BE2C (cell line): ENCODE measurements at regions not wholly inside any gene's neighbourhood (a gene's known extent, or its start where the extent isn't known, plus 50 kb on each side); places are given as distances from the start of the nearest gene placed in this dataset.
A peak's percentile ranks its signal among the peaks of the same experiment; 100 is the strongest.
"Not testable (repeated sequence)": the region's sequence is repeated elsewhere in the genome, so short reads cannot be mapped to it uniquely, and the experiment has no call there.

Experiments used
- DNase-seq: peaks from one replicate; pipeline ENCODE4 v3.0.0-alpha.2; 2020
- H3K27me3 ChIP-seq: fragments of 250-450 bp; sonication (Bioruptor Pico); 2 replicates; pipeline ENCODE4 v1.5.1; 2020; ENCODE audit warnings: mild to moderate bottlenecking
- H3K36me3 ChIP-seq: fragments of 250-450 bp; sonication (Bioruptor Pico); 2 replicates; pipeline ENCODE4 v1.5.1; 2020; ENCODE audit warnings: mild to moderate bottlenecking
- H3K4me1 ChIP-seq: fragments of 250-450 bp; sonication (Bioruptor Pico); 2 replicates; pipeline ENCODE4 v1.5.1; 2020
- H3K4me3 ChIP-seq: 2 replicates; pipeline ENCODE4 v1.5.1; 2011; ENCODE audit warnings: low read depth, low read length
- H3K9me3 ChIP-seq: fragments of 250-450 bp; sonication (Bioruptor Pico); 2 replicates; pipeline ENCODE4 v1.5.1; 2020

DNA sequence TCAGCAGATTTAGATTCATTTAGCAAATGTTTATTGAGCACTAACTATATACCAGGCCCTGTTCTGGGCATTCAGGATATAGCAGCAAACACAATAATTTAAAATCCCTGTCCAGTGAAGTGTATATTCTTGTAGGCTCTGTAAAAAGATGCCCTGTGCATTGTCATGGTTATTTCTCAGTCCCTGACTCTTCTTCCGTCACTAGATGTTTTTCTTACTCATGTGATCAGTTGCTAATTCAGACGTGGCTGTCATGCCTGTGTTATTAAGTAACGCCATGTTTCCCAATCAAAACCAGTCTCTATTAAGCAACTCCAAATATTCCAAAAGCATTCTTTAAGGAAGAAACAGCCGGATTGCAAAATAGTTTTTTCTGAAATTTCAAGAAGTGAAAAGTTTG, 118.7 kb upstream of the NBPF19 start:
- H3K9me3 ChIP-seq, H3K4me1 ChIP-seq, H3K4me3 ChIP-seq, DNase-seq, H3K36me3 ChIP-seq, H3K27me3 ChIP-seq: not testable (repeated sequence)

DNA sequence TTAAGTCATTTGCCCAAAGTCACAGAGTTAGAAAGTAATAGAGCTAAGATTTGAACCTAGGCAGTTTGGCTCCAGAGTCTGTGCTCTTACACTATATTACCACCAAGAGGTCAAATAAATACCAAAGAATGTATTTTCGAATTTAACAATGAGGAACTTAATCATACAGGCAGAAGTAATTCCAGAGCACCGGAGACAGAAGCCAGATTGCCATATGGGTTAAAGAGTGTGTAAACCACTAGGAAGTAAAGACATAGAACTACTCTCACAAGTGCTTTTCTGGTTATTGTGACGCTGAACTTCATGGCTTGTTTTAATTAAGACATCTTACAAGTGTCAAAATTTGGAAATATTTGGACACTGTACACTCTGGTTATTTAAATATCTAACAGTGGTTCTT, 114.5 kb upstream of the NBPF19 start:
- not testable (repeated sequence) for H3K9me3 ChIP-seq, H3K4me1 ChIP-seq, H3K27me3 ChIP-seq, H3K36me3 ChIP-seq, DNase-seq, H3K4me3 ChIP-seq

DNA sequence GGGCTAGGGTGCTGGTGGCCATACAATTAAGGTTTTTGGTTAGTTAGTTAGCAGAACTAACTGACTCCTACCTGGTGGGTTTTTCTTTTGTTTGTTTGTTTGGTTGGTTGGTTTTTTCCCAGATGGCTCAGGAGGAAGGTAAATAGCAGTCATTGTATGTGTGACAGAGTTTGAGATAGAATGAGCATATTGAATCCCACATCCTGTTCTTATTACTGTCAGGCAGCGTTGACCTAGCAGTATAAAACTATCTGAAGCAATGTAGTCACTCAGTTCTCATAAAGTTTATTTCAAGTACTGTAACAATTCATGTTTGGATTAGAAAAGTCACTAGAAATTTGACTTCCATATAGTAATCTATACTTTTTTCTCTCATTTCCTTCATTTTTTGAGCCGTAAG, 113.5 kb upstream of the NBPF19 start:
- H3K9me3 ChIP-seq, DNase-seq, H3K36me3 ChIP-seq, H3K4me1 ChIP-seq, H3K27me3 ChIP-seq, H3K4me3 ChIP-seq: not testable (repeated sequence)

DNA sequence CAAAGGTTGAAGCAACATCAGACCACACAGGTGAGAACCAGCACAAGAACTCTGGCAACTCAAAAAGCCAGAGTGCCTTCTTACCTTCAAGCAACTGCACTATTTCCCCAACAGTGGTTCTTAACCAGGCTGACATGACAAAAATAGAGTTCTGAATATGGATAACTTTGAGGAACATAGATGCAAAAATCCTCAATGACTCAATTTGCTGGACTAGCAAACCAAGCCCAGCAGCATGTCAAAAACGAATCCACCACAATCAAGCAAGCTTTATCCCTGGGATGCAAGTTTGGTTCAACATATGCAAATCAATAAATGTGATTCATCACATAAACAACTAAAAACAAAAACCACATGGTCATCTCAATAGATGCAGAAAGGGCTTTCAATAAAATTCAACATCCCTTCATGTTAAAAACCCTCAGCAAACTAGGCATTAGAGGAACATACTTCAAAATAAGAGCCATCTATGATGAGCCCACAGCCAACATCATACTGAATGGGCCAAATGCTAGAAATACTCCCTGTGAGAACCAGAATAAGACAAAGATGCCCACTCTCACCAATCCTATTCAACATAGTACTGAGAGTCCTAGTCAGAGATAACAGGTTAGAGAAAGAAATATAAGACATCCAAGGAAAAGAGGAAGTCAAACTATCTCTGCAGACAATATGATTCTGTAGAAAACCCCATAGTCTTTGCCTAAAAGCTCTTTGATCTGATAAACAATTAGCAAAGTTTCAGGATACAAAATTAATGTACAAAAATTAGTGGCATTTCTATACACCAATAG, 110.5 kb upstream of the NBPF19 start:
- H3K4me1 ChIP-seq, DNase-seq, H3K27me3 ChIP-seq, H3K4me3 ChIP-seq, H3K9me3 ChIP-seq, H3K36me3 ChIP-seq: not testable (repeated sequence)

DNA sequence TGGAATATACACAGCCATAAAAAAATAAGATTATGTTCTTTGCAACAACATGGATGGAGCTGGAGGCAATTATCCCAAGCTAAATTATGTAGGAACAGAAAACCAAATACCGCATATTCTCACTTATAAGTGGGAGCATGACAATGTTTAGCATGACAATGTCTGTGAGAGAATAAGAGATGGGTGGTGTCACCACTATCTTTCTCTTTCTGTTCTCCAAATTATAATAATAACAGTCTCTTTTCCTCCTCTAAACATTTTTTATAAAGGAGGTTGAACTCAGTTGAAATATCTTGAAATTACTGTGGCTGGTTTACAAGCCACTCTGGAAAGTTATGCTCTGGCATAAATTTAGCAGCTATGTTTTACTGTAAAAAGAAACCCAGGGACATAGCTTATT, 108.4 kb upstream of the NBPF19 start:
- not testable (repeated sequence) for H3K27me3 ChIP-seq, H3K9me3 ChIP-seq, H3K4me1 ChIP-seq, DNase-seq, H3K4me3 ChIP-seq, H3K36me3 ChIP-seq

DNA sequence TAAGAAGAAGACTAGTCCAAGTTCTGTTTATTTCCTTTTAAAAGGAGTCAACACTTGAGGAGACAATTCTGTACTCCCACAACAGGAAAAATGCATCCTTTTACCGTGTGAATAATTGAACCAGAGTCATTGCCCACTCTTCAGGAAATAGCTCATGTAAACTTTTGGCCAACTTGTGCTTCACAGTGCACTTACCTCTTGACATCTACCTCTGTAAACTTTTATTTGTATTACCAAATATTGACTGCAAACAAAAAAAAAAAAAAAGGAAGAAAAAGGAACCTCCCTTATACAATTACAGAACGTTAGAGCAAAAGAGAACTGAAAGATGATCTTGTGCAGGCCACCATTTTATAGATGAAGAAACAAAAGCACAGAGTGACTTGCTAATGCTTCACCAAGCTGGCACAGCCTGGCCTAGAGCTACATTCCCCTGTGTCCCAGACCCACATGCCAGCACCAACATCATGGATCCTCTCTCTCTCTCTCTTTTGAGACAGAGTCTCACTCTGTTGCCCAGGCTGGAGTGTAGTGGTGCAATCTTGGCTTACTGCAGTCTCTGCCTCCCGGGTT, 107.3 kb upstream of the NBPF19 start:
- H3K27me3 ChIP-seq, H3K36me3 ChIP-seq: not testable (repeated sequence)

DNA sequence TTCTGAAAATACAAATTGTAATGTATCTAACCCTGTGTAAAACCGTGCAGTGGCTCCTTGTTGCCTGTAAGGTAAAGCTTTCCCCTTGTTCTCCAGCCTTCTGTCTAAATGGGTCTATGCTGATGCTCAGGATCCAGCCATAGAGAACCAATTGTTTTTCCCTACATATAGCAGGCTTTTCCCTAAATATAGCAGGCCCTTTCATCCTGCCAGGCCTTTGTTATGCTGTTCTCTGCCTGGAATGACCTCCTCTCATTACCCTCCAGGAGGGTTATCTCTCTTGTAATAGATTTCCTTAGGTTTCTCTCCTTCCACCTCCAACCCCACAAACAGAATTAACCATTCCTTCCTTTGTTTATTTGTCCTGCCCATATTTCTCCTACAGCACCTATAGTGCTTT, 106.5 kb upstream of the NBPF19 start:
- DNase-seq, H3K9me3 ChIP-seq, H3K27me3 ChIP-seq, H3K4me3 ChIP-seq, H3K36me3 ChIP-seq, H3K4me1 ChIP-seq: not testable (repeated sequence)

More for the DNA sequence above, 107.3 kb upstream of the NBPF19 start:
- DNase-seq, H3K4me3 ChIP-seq, H3K4me1 ChIP-seq, H3K9me3 ChIP-seq: not testable (repeated sequence)

DNA sequence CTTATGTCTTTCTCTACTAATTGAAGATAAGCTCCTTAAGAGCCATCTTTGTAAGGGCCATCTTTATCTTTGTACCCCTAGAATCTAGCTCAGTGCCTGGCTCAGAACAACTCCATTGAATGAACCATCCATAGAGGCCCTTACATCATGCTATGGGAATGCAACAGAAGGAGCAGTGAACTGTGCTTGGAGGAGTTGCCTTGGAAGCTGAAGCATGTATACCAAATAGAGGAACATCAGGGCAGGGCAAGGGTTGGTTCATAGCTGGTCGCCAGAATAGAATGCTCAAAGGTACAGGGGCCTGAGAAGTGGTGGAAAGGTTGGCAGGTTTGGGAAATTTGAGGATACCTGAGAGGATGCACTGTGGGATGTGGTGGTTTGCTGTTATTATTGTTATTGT, 105.8 kb upstream of the NBPF19 start:
- H3K4me3 ChIP-seq, H3K36me3 ChIP-seq, H3K4me1 ChIP-seq, H3K9me3 ChIP-seq, DNase-seq, H3K27me3 ChIP-seq: not testable (repeated sequence)

DNA sequence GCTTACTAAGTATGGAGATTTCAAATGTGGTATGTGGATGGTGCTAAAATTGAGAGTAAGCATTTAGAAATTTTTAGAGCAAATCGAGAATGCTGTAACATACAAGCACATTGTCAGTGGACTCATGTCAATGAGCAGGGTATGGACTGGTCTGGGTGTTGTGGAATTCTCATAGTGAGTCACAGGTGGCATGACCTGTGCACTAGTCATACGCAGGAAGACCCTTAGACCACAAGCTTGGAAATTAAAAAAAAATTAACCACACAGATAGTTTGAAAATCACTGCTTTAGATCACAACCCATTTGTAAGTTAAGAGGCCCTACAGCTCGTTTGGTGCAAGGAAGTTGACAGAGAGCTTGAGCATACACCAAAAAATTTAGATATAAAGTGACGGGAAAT, 102.9 kb upstream of the NBPF19 start:
- not testable (repeated sequence) for H3K36me3 ChIP-seq, H3K4me3 ChIP-seq, H3K27me3 ChIP-seq, H3K4me1 ChIP-seq, H3K9me3 ChIP-seq, DNase-seq

DNA sequence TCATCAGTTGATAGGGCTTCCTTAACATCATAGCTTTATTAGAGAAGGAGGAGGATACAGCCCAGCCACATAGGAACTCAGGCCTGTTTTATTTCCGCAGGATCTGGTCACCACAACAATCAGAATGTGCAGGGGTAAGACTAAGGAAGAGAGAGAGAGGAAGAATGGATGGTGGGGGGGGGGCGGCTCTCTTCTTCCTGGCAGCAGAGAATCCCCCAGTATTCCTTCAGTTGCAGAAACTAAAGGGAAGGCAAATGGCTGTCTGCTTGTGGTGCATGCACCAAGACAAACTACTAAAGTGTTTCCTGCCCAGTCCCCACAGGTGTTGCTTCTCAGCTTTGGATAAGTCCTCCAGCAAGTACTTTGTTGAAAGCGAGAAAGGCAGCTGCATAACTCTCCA, 96.4 kb upstream of the NBPF19 start:
- H3K9me3 ChIP-seq, DNase-seq, H3K4me3 ChIP-seq, H3K36me3 ChIP-seq, H3K27me3 ChIP-seq, H3K4me1 ChIP-seq: not testable (repeated sequence)

DNA sequence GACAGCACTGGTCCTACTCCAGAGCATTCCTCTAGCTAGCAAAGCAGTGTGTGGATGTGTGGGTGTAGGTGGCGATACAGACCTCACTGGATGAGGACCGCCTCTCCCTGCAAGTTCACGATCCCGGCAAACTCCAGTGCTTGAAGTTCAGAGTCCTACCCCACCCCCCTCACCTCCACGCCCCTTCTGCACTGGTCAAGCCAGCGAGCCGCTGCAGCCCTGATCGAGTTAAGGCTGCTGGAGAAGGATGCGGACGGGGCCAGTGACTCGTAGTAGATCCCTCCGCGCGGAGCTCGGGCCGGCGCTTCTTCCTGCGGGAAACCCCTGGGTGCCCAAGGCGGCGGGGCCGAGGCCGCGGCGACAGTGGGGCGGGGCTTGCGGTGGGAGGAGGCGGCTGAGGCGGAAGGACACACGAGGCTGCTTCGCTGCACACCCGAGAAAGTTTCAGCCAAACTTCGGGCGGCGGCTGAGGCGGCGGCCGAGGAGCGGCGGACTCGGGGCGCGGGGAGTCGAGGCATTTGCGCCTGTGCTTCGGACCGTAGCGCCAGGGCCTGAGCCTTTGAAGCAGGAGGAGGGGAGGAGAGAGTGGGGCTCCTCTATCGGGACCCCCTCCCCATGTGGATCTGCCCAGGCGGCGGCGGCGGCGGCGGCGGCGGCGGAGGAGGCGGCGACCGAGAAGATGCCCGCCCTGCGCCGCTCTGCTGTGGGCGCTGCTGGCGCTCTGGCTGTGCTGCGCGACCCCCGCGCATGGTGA, 84.5 kb upstream of the NBPF19 start:
- H3K4me3 ChIP-seq = peak overlapping the region; percentile 28
- not testable (repeated sequence) for H3K9me3 ChIP-seq, H3K4me1 ChIP-seq, H3K36me3 ChIP-seq, H3K27me3 ChIP-seq
- DNase-seq = peak; percentile 54

DNA sequence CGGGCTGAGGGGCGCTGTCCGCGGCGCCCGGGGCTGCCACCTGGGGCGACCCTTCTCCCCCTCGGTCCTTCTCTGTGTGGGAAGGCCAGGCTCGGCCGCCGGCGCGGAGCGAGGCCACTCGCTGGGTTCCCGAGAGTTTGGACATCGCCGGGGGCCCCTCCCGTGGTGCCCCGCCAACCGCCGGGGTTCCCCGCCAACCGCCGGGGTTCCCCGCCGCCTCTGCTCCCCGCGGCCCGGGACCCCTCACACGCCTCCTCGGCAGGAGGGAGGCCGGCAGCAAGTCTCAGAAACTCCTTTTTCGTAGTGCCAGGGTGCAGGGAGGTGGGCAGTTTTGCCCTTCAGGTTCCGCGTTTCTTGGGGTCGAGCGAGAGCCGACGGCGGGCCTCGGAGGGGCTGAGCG, 83.9 kb upstream of the NBPF19 start:
- H3K36me3 ChIP-seq, H3K9me3 ChIP-seq, H3K27me3 ChIP-seq, H3K4me1 ChIP-seq, DNase-seq: not testable (repeated sequence)
- peak overlapping the region; percentile 28 for H3K4me3 ChIP-seq

DNA sequence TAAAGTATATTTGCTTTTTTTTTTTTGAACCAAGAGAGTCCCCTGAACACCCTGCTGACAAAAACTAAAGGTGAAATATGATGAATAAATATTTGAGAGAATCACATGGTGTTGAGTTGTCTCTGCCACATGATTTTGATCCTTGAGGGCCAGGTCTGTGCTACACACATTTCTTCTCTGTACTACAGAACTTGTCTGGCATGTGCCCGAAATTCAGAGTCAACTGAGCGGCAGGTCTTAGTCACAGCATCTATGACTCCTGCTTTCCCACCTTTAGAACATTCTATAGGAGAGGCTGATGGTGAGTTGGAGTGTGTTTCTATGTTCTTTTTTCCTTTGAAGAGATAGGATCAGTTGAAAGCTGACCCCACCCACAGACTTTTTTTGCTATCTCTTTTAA, 79.0 kb upstream of the NBPF19 start:
- H3K4me3 ChIP-seq, DNase-seq, H3K4me1 ChIP-seq, H3K27me3 ChIP-seq, H3K36me3 ChIP-seq, H3K9me3 ChIP-seq: not testable (repeated sequence)

DNA sequence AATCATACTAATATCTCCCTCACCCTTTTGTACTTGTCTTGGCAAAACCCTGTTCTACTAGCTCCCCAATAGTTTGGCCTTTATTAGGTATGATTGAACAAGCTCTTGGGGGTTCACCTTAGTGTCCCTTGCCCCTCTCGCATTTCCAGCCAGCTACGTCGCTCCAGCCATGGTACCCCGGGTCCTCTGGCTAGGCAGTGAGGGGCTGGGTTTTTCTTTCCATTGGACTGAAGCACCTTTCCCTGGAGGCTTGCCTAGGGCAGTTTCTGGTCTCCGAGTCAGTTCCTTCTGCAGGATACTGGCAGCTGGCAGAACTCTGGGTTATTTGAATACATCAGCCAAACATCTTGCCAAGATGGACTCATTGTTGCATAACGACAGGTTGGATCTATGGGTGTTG, 76.3 kb upstream of the NBPF19 start:
- H3K27me3 ChIP-seq, H3K36me3 ChIP-seq, H3K9me3 ChIP-seq, DNase-seq, H3K4me3 ChIP-seq, H3K4me1 ChIP-seq: not testable (repeated sequence)

DNA sequence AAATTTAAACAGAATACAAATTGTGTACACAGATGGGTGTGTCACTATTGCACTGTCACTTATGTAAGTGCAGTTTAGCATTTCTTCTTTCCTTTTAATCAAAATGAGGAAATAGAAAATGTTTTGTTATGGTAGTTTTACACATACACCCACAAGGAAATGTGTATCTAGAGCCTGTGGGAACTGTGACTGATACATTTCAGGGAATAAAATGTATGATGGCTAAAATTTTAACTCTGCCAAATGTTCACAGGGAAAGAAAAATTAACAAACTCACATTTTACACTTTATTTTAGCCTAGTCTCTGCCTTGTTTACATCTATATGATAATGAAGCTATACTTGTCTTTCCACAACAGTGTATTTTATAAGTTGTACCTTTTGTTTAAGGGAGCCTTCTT, 66.4 kb upstream of the NBPF19 start:
- not testable (repeated sequence) for H3K4me1 ChIP-seq, H3K36me3 ChIP-seq, DNase-seq, H3K27me3 ChIP-seq, H3K4me3 ChIP-seq, H3K9me3 ChIP-seq

DNA sequence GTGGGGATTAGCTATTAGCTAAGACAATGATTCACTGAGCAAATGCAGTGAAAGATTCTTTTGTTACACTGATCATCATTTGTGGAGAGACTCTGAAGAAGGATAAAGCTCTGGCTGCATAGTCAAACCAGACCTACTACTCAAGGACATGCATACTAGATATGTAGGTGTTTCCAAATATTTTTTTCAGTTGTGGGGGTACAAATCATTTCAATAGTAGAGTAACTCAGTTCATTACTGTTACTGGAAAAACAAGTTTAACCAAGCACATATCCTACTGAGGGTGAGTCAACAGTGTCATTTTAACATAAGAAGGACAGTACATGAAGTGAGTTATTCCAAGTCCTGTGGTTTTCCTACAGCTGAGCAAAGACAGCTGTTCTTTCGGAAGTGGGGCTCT, 59.5 kb upstream of the NBPF19 start:
- not testable (repeated sequence) for DNase-seq, H3K4me3 ChIP-seq, H3K36me3 ChIP-seq, H3K9me3 ChIP-seq, H3K27me3 ChIP-seq, H3K4me1 ChIP-seq
